ENCODE measurements at regions not wholly inside any gene's neighbourhood (a gene's known extent, or its start where the extent isn't known, plus 50 kb on each side); places are given as distances from the start of the nearest gene placed in this dataset.

- TF ChIP-seq ESRRG (CRISPR knock-in tag; IDR thresholded peaks at IDR 0.05): no peak
- no peak for TF ChIP-seq ARNTL (CRISPR knock-in tag; IDR thresholded peaks at IDR 0.05; ENCODE audit: borderline replicate concordance, low read depth)
- no peak for TF ChIP-seq ZNF565 (CRISPR knock-in tag; conservative IDR thresholded peaks at IDR 0.05; ENCODE audit: low read depth)
- TF ChIP-seq PPARA (CRISPR knock-in tag; IDR thresholded peaks at IDR 0.05; ENCODE audit: borderline replicate concordance): no peak
- no peak for TF ChIP-seq ISL1 (CRISPR knock-in tag; IDR thresholded peaks at IDR 0.05)
- no peak for TF ChIP-seq SNAI2 (CRISPR knock-in tag; IDR thresholded peaks at IDR 0.05)
- TF ChIP-seq CSDC2 (CRISPR knock-in tag; IDR thresholded peaks at IDR 0.05): no peak
Measured at GRCh38 chr18:64380117-64380516, 231.2 kb upstream of the LINC00305 start.
